HTR-8/SVneo (cell line): ENCODE measurements at regions not wholly inside any gene's neighbourhood (a gene's known extent, or its start where the extent isn't known, plus 50 kb on each side); places are given as distances from the start of the nearest gene placed in this dataset.
"Not testable (repeated sequence)": the region's sequence is repeated elsewhere in the genome, so short reads cannot be mapped to it uniquely, and the experiment has no call there.

Experiments used
- DNase-seq: peaks from one replicate; pipeline ENCODE4 v3.0.0; 2011; ENCODE audit warnings: low spot score, mixed read lengths; ENCODE audit not compliant: insufficient read length
- FAIRE-seq: peaks from 2 replicates; lab custom pipeline; 2011; peaks lifted over from hg19 to GRCh38; lab: Jason Lieb, UNC

- DNase-seq (no peak), FAIRE-seq (no peak)
These were observed 58.0 kb upstream of the EFCAB3 start for GRCh38 chr17:62322313-62322712.

- no peak for FAIRE-seq
These were observed 58.9 kb upstream of the EFCAB3 start for GRCh38 chr17:62321451-62321850.

GRCh38 chr17:62319846-62320245 lies 60.5 kb upstream of the EFCAB3 start:
- FAIRE-seq = no peak

More at GRCh38 chr17:62321451-62321850, 58.9 kb upstream of the EFCAB3 start:
- DNase-seq = no peak

GRCh38 chr17:62309396-62309795 lies 71.0 kb upstream of the EFCAB3 start:
- DNase-seq = no peak
- FAIRE-seq = no peak

More at GRCh38 chr17:62319846-62320245, 60.5 kb upstream of the EFCAB3 start:
- DNase-seq = no peak

- DNase-seq (no peak), FAIRE-seq (peak; percentile 9)
These were observed 73.2 kb upstream of the EFCAB3 start for GRCh38 chr17:62307196-62307595.

GRCh38 chr17:62303476-62303875 lies 76.9 kb upstream of the EFCAB3 start:
- FAIRE-seq = no peak

GRCh38 chr17:62300697-62301096 lies 79.7 kb upstream of the EFCAB3 start:
- DNase-seq (no peak), FAIRE-seq (peak; percentile 9)

More at GRCh38 chr17:62303476-62303875, 76.9 kb upstream of the EFCAB3 start:
- DNase-seq = no peak

- not testable (repeated sequence) for DNase-seq, FAIRE-seq
These were observed 105.1 kb upstream of the EFCAB3 start for GRCh38 chr17:62275290-62275689.

- not testable (repeated sequence) for FAIRE-seq, DNase-seq
These were observed 112.0 kb upstream of the EFCAB3 start for GRCh38 chr17:62268361-62268760.

GRCh38 chr17:62264974-62265373 lies 115.4 kb upstream of the EFCAB3 start:
- FAIRE-seq = peak; percentile 83
- DNase-seq = not testable (repeated sequence)

GRCh38 chr17:62255791-62256190 lies 124.6 kb upstream of the EFCAB3 start:
- not testable (repeated sequence) for DNase-seq, FAIRE-seq

- DNase-seq = not testable (repeated sequence)
- FAIRE-seq = peak; percentile 57
These were observed 138.3 kb upstream of the EFCAB3 start for GRCh38 chr17:62242076-62242475.

- not testable (repeated sequence) for DNase-seq, FAIRE-seq
These were observed 140.8 kb upstream of the EFCAB3 start for GRCh38 chr17:62239569-62239968.

GRCh38 chr17:62238551-62239338 lies 141.6 kb upstream of the EFCAB3 start:
- FAIRE-seq, DNase-seq: not testable (repeated sequence)

- DNase-seq, FAIRE-seq: not testable (repeated sequence)
These were observed 146.4 kb upstream of the EFCAB3 start for GRCh38 chr17:62233822-62234481.

GRCh38 chr17:62231293-62231692 lies 149.1 kb upstream of the EFCAB3 start:
- not testable (repeated sequence) for DNase-seq, FAIRE-seq

- FAIRE-seq, DNase-seq: not testable (repeated sequence)
These were observed 153.6 kb upstream of the EFCAB3 start for GRCh38 chr17:62226610-62227240.

GRCh38 chr17:62223585-62223984 lies 156.8 kb upstream of the EFCAB3 start:
- not testable (repeated sequence) for FAIRE-seq, DNase-seq

- no peak for DNase-seq
- no peak for FAIRE-seq
These were observed 154.3 kb upstream of the MED13 start for GRCh38 chr17:62219221-62219899.

GRCh38 chr17:62216847-62217246 lies 151.8 kb upstream of the MED13 start:
- FAIRE-seq (no peak), DNase-seq (no peak)
